Skeletal muscle tissue (tissue), 3 donors: ENCODE measurements at regions not wholly inside any gene's neighbourhood (a gene's known extent, or its start where the extent isn't known, plus 50 kb on each side); places are given as distances from the start of the nearest gene placed in this dataset.

Experiments
- H3K27ac ChIP-seq: one replicate; pipeline ENCODE4 v1.7.0; 2013; ENCODE audit warnings: mild to moderate bottlenecking, low read depth, low read length, inconsistent platforms
- H3K27me3 ChIP-seq, 3 donors: one replicate each; pipeline ENCODE4 v1.7.0; 2013; ENCODE audit warnings: low read length in 3 of 3; ENCODE audit not compliant: control insufficient read depth in 3 of 3, insufficient read depth in 3 of 3
- H3K36me3 ChIP-seq, 3 donors: one replicate each; pipeline ENCODE4 v1.7.0; 2013; ENCODE audit warnings: low read length in 3 of 3; ENCODE audit not compliant: control insufficient read depth in 3 of 3, insufficient read depth in 3 of 3
- H3K4me1 ChIP-seq, 3 donors: one replicate each; pipeline ENCODE4 v1.7.0; 2013; ENCODE audit warnings: low read length in 3 of 3, mild to moderate bottlenecking in 3 of 3; ENCODE audit not compliant: control insufficient read depth in 3 of 3, insufficient read depth in 3 of 3
- H3K4me3 ChIP-seq, 3 donors: one replicate each; pipeline ENCODE4 v1.7.0; 2013; ENCODE audit warnings: low read length in 3 of 3
- H3K9ac ChIP-seq, 3 donors: one replicate each; pipeline ENCODE4 v1.7.0; 2013; ENCODE audit warnings: low read length in 3 of 3, mild to moderate bottlenecking in 3 of 3, moderate library complexity in 2 of 3, low read depth in 1 of 3
- H3K9me3 ChIP-seq, 3 donors: one replicate each; pipeline ENCODE4 v1.7.0; 2013; ENCODE audit warnings: low read length in 3 of 3; ENCODE audit not compliant: control insufficient read depth in 3 of 3
- donor health status: Osteomylitis.

- Histone ChIP-seq H3K4me1 (peaks cover 0 to under 1% (median 0%) of the 10 kb centered on the region in 3 donors), H3K9ac (no peak overlapping the region), H3K9me3 (peaks cover 0 to 3% (median 0%) of the 10 kb centered on the region in 3 donors), H3K36me3 (no peaks in the 10 kb centered on the region), H3K27ac (no peak overlapping the region), H3K4me3 (no peak overlapping the region), H3K27me3 (no peaks in the 10 kb centered on the region)
These were observed 280.7 kb downstream of the ZNF621 start for GRCh38 chr3:40805456-40805855.

- no peaks in the 10 kb centered on the region for H3K36me3 ChIP-seq
- peaks cover 0 to 12% (median 0%) of the 10 kb centered on the region in 3 donors for H3K9me3 ChIP-seq
- H3K4me1 ChIP-seq: no peaks in the 10 kb centered on the region
- no peak overlapping the region for H3K9ac ChIP-seq
- H3K27ac ChIP-seq: no peak overlapping the region
- H3K4me3 ChIP-seq: no peak overlapping the region
- H3K27me3 ChIP-seq: no peaks in the 10 kb centered on the region
These were observed 286.1 kb downstream of the ZNF621 start for GRCh38 chr3:40810813-40811212.

DNA sequence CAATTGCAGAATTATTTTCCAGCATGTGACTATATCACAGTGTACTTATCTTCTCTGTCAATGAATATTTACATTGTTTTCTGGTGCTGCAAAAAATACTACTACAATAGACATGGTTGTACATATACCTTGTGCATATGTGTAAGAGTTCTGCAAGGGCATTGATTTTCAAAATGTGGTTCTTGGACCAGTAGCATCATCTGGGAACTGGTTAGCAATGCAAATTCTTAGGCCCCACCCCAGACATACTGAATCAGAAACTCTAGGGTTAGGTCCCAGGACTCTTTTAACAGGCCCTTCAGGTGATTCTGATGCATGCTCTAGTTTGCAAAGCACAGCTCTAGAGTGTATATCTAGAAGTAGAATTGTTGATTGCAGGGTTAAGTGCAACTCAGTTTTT is 292.3 kb downstream of the ZNF621 start:
- Histone ChIP-seq H3K9me3 (no peaks in the 10 kb centered on the region), H3K36me3 (no peaks in the 10 kb centered on the region), H3K27me3 (no peaks in the 10 kb centered on the region), H3K4me1 (no peaks in the 10 kb centered on the region), H3K27ac (no peak overlapping the region), H3K9ac (no peak overlapping the region), H3K4me3 (no peak overlapping the region)

DNA sequence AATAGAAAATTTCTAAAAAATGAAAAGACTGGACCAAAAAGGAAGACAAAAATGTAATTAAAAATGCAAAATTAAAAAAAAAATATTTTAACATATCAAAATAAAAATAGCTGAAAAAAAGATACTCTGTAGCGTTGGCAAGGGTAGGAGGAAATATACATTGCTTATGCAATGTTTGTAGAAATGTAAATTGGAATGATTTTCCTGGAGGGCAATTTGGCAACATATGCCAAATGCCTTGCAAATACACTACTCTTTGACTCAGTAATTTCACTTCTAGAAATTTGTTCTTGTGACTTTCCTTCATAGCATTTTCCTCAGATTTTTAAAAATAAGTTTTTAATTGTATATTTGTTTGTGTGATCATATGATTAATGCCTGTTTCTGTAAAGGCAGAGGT is 296.6 kb downstream of the ZNF621 start:
- no peak overlapping the region for H3K4me3 ChIP-seq
- no peak overlapping the region for H3K27ac ChIP-seq
- H3K27me3 ChIP-seq: no peaks in the 10 kb centered on the region
- no peak overlapping the region for H3K9ac ChIP-seq
- no peaks in the 10 kb centered on the region for H3K4me1 ChIP-seq
- H3K9me3 ChIP-seq: no peaks in the 10 kb centered on the region
- no peaks in the 10 kb centered on the region for H3K36me3 ChIP-seq

DNA sequence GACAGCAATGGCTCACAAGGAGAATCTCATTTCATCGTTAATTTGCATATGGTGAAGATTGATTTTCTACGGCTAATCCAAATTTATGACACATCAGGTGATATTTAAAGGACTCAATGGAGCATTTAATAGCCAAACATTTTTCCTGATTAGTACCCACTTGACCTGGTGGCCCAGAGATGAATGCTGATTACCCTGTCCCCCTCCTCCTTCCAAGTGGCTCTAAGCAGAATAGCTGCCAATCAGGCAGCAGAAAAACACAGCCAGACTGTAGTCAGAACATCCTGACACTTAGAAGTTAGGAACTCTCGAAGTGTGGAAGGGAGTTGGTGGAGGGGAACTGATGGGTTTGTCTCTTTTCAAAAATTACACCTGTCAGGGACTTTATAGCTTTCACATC is 302.5 kb downstream of the ZNF621 start:
- H3K4me1 ChIP-seq: no peaks in the 10 kb centered on the region
- H3K9ac ChIP-seq: no peak overlapping the region
- no peaks in the 10 kb centered on the region for H3K9me3 ChIP-seq
- no peaks in the 10 kb centered on the region for H3K36me3 ChIP-seq
- no peak overlapping the region for H3K27ac ChIP-seq
- H3K4me3 ChIP-seq: no peak overlapping the region
- H3K27me3 ChIP-seq: no peaks in the 10 kb centered on the region

DNA sequence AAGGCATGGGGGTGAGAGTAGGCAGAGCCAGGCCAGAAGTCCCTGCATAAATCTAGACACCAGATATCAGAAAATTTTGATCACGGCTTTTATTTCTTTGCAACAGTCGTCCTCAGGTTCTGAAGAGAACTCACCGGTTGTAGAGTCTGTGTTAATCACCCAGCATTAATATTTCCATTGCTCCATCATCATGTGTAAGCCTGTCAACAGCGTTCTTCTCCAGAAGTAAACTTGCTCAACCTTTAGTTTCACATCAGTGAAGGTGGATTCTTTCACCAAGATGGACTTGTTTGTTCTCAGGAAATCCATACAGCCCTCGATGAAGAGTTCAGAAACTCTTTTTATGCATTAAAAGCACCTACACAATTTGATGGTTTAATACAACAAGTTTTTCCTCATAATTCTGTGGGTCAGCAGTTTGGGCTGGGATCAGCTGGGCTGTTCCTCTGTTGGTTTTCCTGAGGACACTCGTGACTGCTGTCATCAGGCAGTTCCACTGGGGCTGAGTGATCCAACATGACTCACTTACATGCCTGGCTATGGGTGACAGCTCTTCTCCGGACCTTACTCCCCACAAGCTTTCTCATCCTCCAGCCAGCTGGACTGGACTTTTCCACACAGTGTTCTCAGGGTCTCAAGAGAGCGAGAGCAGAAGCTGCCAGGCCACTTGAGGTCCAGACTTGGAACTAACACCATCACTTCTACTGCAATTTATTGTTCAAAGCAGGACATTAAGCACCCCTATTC is 303.4 kb downstream of the ZNF621 start:
- H3K9me3 ChIP-seq: no peaks in the 10 kb centered on the region
- no peaks in the 10 kb centered on the region for H3K4me1 ChIP-seq
- H3K27ac ChIP-seq: no peak overlapping the region
- no peak overlapping the region for H3K4me3 ChIP-seq
- no peaks in the 10 kb centered on the region for H3K27me3 ChIP-seq
- H3K36me3 ChIP-seq: no peaks in the 10 kb centered on the region
- no peak overlapping the region for H3K9ac ChIP-seq

GRCh38 chr3:40828741-40829415 is 304.1 kb downstream of the ZNF621 start:
- Histone ChIP-seq H3K4me3 (no peak overlapping the region), H3K36me3 (no peaks in the 10 kb centered on the region), H3K4me1 (no peaks in the 10 kb centered on the region), H3K27ac (no peak overlapping the region), H3K27me3 (no peaks in the 10 kb centered on the region), H3K9me3 (no peaks in the 10 kb centered on the region), H3K9ac (no peak overlapping the region)

DNA sequence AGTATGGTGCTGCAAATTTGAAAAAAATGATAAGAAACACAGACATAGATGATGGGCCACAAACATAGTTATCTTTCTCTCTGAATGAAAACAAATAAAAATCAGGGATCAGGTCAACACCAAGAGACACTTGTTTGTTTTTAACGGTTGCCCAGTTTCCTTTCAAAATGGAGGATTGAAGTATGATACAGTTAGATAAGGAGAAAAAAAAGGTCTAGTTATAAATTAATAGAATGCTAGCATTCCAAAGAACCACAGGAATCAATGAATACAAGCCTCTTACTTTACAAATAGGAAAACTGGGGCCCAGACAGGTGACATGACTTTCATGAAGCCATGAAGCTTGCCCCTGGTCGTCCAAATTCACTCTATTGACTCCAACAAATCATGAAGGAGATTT is 305.1 kb downstream of the ZNF621 start:
- H3K9ac ChIP-seq: no peak overlapping the region
- H3K4me1 ChIP-seq: no peaks in the 10 kb centered on the region
- H3K9me3 ChIP-seq: no peaks in the 10 kb centered on the region
- H3K27me3 ChIP-seq: no peaks in the 10 kb centered on the region
- no peak overlapping the region for H3K4me3 ChIP-seq
- H3K27ac ChIP-seq: no peak overlapping the region
- H3K36me3 ChIP-seq: no peaks in the 10 kb centered on the region

DNA sequence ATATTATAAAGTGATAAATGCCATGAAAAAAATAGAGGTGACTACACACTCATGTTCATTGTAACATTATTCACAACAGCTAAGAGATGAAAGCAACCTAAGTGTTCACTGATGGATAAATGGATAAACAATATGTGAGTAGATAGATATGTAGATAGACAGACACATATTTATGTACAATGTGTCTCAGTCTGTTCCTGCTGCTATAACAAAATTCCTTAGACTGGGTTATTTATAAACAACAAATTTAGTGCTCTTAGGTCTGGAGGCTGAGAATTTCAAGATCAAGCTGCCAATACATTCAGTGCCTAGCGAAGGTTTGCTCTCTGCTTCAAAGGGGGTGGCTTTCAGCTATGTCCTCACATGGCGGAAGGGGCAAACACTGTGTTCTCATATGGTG is 312.5 kb downstream of the ZNF621 start:
- Histone ChIP-seq H3K4me1 (no peaks in the 10 kb centered on the region), H3K4me3 (no peak overlapping the region), H3K27ac (no peak overlapping the region), H3K9me3 (no peaks in the 10 kb centered on the region), H3K27me3 (no peaks in the 10 kb centered on the region), H3K9ac (no peak overlapping the region), H3K36me3 (no peaks in the 10 kb centered on the region)

- no peak overlapping the region for H3K4me3 ChIP-seq
- H3K9ac ChIP-seq: no peak overlapping the region
- H3K36me3 ChIP-seq: no peaks in the 10 kb centered on the region
- no peaks in the 10 kb centered on the region for H3K9me3 ChIP-seq
- no peaks in the 10 kb centered on the region for H3K4me1 ChIP-seq
- no peak overlapping the region for H3K27ac ChIP-seq
- H3K27me3 ChIP-seq: no peaks in the 10 kb centered on the region
These were observed 316.4 kb downstream of the ZNF621 start for GRCh38 chr3:40841131-40841530.
